AG09319 (cell line): ENCODE measurements at regions not wholly inside any gene's neighbourhood (a gene's known extent, or its start where the extent isn't known, plus 50 kb on each side); places are given as distances from the start of the nearest gene placed in this dataset.

Source experiments
- DNase-seq: peaks from one replicate; pipeline ENCODE4 v3.0.0-alpha.2; 2010; ENCODE audit warnings: low read depth; ENCODE audit errors: extremely low read depth
- TF ChIP-seq, protein P1 (sequence below): IDR thresholded peaks from 2 replicates; pipeline ENCODE4 v1.5.1; 2011; ENCODE audit warnings: low read depth, mild to moderate bottlenecking, inconsistent platforms, low read length, moderate library complexity

DNA sequence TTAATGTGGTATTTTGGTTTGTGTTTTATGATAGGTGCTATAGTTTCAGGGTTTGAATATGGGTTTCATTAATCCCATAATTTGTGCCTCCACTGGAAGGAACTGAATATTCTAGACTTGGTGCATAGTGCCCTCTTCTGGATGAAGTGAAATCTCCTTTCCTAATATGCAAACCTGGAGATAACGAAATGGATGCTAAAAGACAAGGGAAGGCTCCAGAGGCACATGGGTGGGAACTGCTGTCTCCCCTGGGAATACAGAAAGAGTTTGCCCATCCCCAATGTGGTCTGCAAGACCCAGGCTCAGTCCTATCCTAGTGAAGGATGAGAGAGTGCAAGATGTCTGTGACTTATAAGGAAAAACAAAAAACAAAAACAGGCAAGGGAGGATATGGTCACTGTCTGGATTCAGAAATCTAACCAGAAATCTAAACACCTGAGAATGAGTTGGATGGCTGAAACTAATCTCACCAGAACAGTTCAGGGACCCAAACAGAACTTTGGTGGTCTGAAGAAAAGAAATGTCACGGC lies 142.3 kb upstream of the TMPO start:
- DNase-seq: no peak
- TF ChIP-seq, protein P1, sequence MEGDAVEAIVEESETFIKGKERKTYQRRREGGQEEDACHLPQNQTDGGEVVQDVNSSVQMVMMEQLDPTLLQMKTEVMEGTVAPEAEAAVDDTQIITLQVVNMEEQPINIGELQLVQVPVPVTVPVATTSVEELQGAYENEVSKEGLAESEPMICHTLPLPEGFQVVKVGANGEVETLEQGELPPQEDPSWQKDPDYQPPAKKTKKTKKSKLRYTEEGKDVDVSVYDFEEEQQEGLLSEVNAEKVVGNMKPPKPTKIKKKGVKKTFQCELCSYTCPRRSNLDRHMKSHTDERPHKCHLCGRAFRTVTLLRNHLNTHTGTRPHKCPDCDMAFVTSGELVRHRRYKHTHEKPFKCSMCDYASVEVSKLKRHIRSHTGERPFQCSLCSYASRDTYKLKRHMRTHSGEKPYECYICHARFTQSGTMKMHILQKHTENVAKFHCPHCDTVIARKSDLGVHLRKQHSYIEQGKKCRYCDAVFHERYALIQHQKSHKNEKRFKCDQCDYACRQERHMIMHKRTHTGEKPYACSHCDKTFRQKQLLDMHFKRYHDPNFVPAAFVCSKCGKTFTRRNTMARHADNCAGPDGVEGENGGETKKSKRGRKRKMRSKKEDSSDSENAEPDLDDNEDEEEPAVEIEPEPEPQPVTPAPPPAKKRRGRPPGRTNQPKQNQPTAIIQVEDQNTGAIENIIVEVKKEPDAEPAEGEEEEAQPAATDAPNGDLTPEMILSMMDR: peak; percentile 54

GRCh38 chr12:98374007-98374406 lies 141.4 kb upstream of the TMPO start:
- DNase-seq: no peak
- TF ChIP-seq, protein P1: peak; percentile 9

- TF ChIP-seq, protein P1: no peak
These were observed 136.3 kb upstream of the TMPO start for GRCh38 chr12:98379106-98379505.

GRCh38 chr12:98385641-98386040 lies 129.7 kb upstream of the TMPO start:
- no peak for DNase-seq
- TF ChIP-seq, protein P1: no peak

More at GRCh38 chr12:98379106-98379505, 136.3 kb upstream of the TMPO start:
- no peak for DNase-seq

DNA sequence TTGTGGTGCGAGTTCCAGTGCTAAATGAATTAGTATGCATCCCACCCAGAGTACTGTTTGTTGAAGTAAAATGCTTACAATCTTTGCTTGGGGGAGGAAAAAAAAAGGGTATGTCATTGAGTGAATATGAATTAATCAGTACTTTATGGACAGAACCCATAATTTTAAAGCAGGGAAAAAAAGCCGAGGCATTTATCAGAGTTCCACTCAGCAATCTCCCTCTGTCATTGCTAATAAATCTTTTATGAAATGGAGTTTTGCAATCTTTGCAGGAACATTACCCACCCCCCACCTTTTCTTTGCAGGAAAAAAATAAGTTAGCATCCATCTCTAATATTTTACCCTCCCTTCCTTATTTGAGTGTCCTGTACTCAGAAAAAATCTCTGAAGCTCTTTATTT lies 127.9 kb upstream of the TMPO start:
- TF ChIP-seq, protein P1: no peak
- no peak for DNase-seq

GRCh38 chr12:98388126-98388525 lies 127.3 kb upstream of the TMPO start:
- TF ChIP-seq, protein P1: no peak
- DNase-seq: no peak

GRCh38 chr12:98389593-98389992 lies 125.8 kb upstream of the TMPO start:
- DNase-seq: no peak
- TF ChIP-seq, protein P1: no peak
